SK-N-SH (cell line): ENCODE measurements at regions not wholly inside any gene's neighbourhood (a gene's known extent, or its start where the extent isn't known, plus 50 kb on each side); places are given as distances from the start of the nearest gene placed in this dataset.

Experiments used
- CTCF ChIA-PET: fragments of 300-600, 350-600 bp; formaldehyde crosslinking; extraction: SDS; loops from one replicate; lab custom pipeline; 2021; lab: Yijun Ruan, JAX
- POLR2A ChIA-PET: fragments of 350-600 bp; sonication (Branson Sonifier 250); formaldehyde crosslinking; extraction: SDS; loops from one replicate; lab custom pipeline; 2020; ENCODE audit warnings: antibody characterized with exemption, inconsistent platforms; lab: Yijun Ruan, JAX
- DNase-seq: peaks from one replicate; pipeline ENCODE4 v3.0.0; 2012
- H2AFZ ChIP-seq: fragments of 200-600 bp; sonication (generic); 2 replicates; pipeline ENCODE4 v1.8.1; 2016; ENCODE audit warnings: antibody characterized with exemption, mild to moderate bottlenecking, low read depth
- H3F3A ChIP-seq: fragments of 200-600 bp; sonication (generic); replicated peaks from 2 replicates; pipeline ENCODE3; 2016; ENCODE audit warnings: antibody characterized with exemption, mild to moderate bottlenecking; ENCODE audit not compliant: insufficient read depth
- H3K27ac ChIP-seq, 2 experiments: fragments of 200-500 bp in 1 of 2; fragments of 200-600 bp in 1 of 2; sonication (Bioruptor generic) in 1 of 2; sonication (generic), shearing (Covaris generic) in 1 of 2; 2 replicates each; pipeline versions ENCODE4 v1.5.1 to v1.6.1; 2014 to 2016; ENCODE audit warnings: low read depth in 2 of 2, inconsistent platforms in 1 of 2, low read length in 1 of 2, mild to moderate bottlenecking in 1 of 2, mixed read lengths in 1 of 2
- H3K27me3 ChIP-seq: fragments of 200-600 bp; sonication (generic), shearing (Covaris generic); 2 replicates; pipeline ENCODE4 v1.6.1; 2016; ENCODE audit warnings: mixed run types; ENCODE audit not compliant: insufficient read depth
- H3K36me3 ChIP-seq, 2 experiments: fragments of 200-500 bp in 1 of 2; fragments of 200-600 bp in 1 of 2; sonication (Bioruptor generic) in 1 of 2; sonication (generic) in 1 of 2; replicated peaks in 1 of 2; 2 replicates each; pipeline versions ENCODE3 to v1.5.1; 2014 to 2016; ENCODE audit warnings: low read length in 1 of 2, mild to moderate bottlenecking in 1 of 2; ENCODE audit not compliant: insufficient read depth in 2 of 2, control insufficient read depth in 1 of 2
- H3K4me1 ChIP-seq, 2 experiments: fragments of 200-500 bp in 1 of 2; fragments of 200-600 bp in 1 of 2; sonication (Bioruptor generic) in 1 of 2; sonication (generic), shearing (Covaris generic) in 1 of 2; 2 replicates each; pipeline versions ENCODE4 v1.5.1 to v1.6.1; 2014 to 2016; ENCODE audit warnings: low read depth in 1 of 2, low read length in 1 of 2, mixed run types in 1 of 2; ENCODE audit not compliant: insufficient read depth in 2 of 2, control insufficient read depth in 1 of 2
- H3K4me2 ChIP-seq: fragments of 200-600 bp; sonication (generic), shearing (Covaris generic); 2 replicates; pipeline ENCODE4 v1.6.1; 2017; ENCODE audit warnings: mixed run types
- H3K4me3 ChIP-seq, 2 experiments: fragments of 200-500 bp in 1 of 2; fragments of 200-600 bp in 1 of 2; sonication (Bioruptor generic) in 1 of 2; sonication (generic), shearing (Covaris generic) in 1 of 2; 2 replicates each; pipeline versions ENCODE4 v1.5.1 to v1.8.1; 2014 to 2016; ENCODE audit warnings: low read depth in 2 of 2, inconsistent platforms in 1 of 2, low read length in 1 of 2, mild to moderate bottlenecking in 1 of 2, mixed read lengths in 1 of 2, moderate library complexity in 1 of 2
- H3K79me2 ChIP-seq: fragments of 200-600 bp; sonication (generic); 2 replicates; pipeline ENCODE4 v1.8.1; 2017; ENCODE audit warnings: mild to moderate bottlenecking; ENCODE audit not compliant: insufficient read depth
- H3K9ac ChIP-seq: fragments of 200-600 bp; sonication (generic); 2 replicates; pipeline ENCODE4 v1.6.1; 2017; ENCODE audit warnings: mixed run types
- H3K9me2 ChIP-seq: fragments of 200-600 bp; sonication (generic); 2 replicates; pipeline ENCODE4 v1.6.1; 2017; ENCODE audit warnings: mixed run types
- H3K9me3 ChIP-seq: fragments of 200-600 bp; sonication (generic); 2 replicates; pipeline ENCODE4 v1.6.1; 2017; ENCODE audit warnings: mixed run types, mild to moderate bottlenecking, moderate library complexity
- H4K20me1 ChIP-seq: fragments of 200-600 bp; sonication (generic); 2 replicates; pipeline ENCODE4 v1.6.1; 2017; ENCODE audit warnings: mild to moderate bottlenecking, mixed run types; ENCODE audit not compliant: insufficient read depth
- CHD2 ChIP-seq: fragments of 150-350 bp; IDR thresholded peaks from 2 replicates; pipeline ENCODE4 v1.6.1; 2018; ENCODE audit warnings: low read length; ENCODE audit not compliant: partially characterized antibody
- CTCF ChIP-seq: fragments of 200-600 bp; sonication (generic); IDR thresholded peaks from 2 replicates; pipeline ENCODE4 v1.6.1; 2017; ENCODE audit warnings: antibody characterized with exemption, mild to moderate bottlenecking, moderate library complexity
- EP300 ChIP-seq, 2 experiments: IDR thresholded peaks; 2 replicates each; pipeline versions ENCODE4 v1.4.0 to v1.6.1; 2012; ENCODE audit warnings: borderline replicate concordance in 1 of 2, low read depth in 1 of 2, low read length in 1 of 2
- EZH2phosphoT487 ChIP-seq: fragments of 200-600 bp; sonication (generic); IDR thresholded peaks from 2 replicates; pipeline ENCODE4 v1.6.1; 2017; ENCODE audit warnings: low read depth, mixed run types, mild to moderate bottlenecking, antibody characterized with exemption, moderate library complexity, borderline replicate concordance
- FOSL2 ChIP-seq: IDR thresholded peaks from 2 replicates; pipeline ENCODE4 v1.4.0; 2012; ENCODE audit warnings: low read depth, mild to moderate bottlenecking, moderate library complexity, borderline replicate concordance
- FOXJ3 ChIP-seq: sonication (generic); formaldehyde crosslinking; IDR thresholded peaks from 2 replicates; pipeline ENCODE4 v1.5.1; 2020; ENCODE audit warnings: mild to moderate bottlenecking, missing genetic modification reagents
- FOXM1 ChIP-seq: IDR thresholded peaks from 2 replicates; pipeline ENCODE4 v1.4.0; 2012; ENCODE audit warnings: low read depth, mild to moderate bottlenecking
- GABPA ChIP-seq: IDR thresholded peaks from 2 replicates; pipeline ENCODE4 v1.4.0; 2012; ENCODE audit warnings: low read depth, mild to moderate bottlenecking
- JUND ChIP-seq: IDR thresholded peaks from 2 replicates; pipeline ENCODE4 v1.4.0; 2012
- MAX ChIP-seq: IDR thresholded peaks from 2 replicates; pipeline ENCODE4 v1.4.0; 2012; ENCODE audit warnings: low read depth
- MEF2A ChIP-seq: IDR thresholded peaks from 2 replicates; pipeline ENCODE4 v1.4.0; 2012; ENCODE audit warnings: low read depth, borderline replicate concordance
- MXI1 ChIP-seq: IDR thresholded peaks from 2 replicates; pipeline ENCODE4 v1.6.1; 2012; ENCODE audit warnings: mild to moderate bottlenecking, low read depth, low read length, improper control_type of control experiment
- NFIC ChIP-seq: IDR thresholded peaks from 2 replicates; pipeline ENCODE4 v1.4.0; 2012; ENCODE audit warnings: borderline replicate concordance
- NRF1 ChIP-seq: IDR thresholded peaks from 2 replicates; pipeline ENCODE4 v1.6.1; 2012; ENCODE audit warnings: low read depth, mild to moderate bottlenecking, low read length
- POLR2AphosphoS5 ChIP-seq: IDR thresholded peaks from 2 replicates; pipeline ENCODE4 v1.6.1; 2012; ENCODE audit warnings: low read depth, low read length
- RAD21 ChIP-seq: IDR thresholded peaks from 2 replicates; pipeline ENCODE4 v1.6.1; 2012; ENCODE audit warnings: mild to moderate bottlenecking, low read length
- RCOR1 ChIP-seq: fragments of 150-350 bp; IDR thresholded peaks from 2 replicates; pipeline ENCODE4 v1.6.1; 2017; ENCODE audit warnings: antibody characterized with exemption, low read length
- REST ChIP-seq: IDR thresholded peaks from 2 replicates; pipeline ENCODE4 v1.6.1; 2012; ENCODE audit warnings: mild to moderate bottlenecking, low read depth, low read length, moderate library complexity
- RXRA ChIP-seq: IDR thresholded peaks from 2 replicates; pipeline ENCODE4 v1.4.0; 2012; ENCODE audit warnings: low read depth, mild to moderate bottlenecking, borderline replicate concordance
- SMC3 ChIP-seq: IDR thresholded peaks from 2 replicates; pipeline ENCODE4 v1.6.1; 2012; ENCODE audit warnings: low read depth, low read length, improper control_type of control experiment
- TCF12 ChIP-seq: IDR thresholded peaks from 2 replicates; pipeline ENCODE4 v1.4.0; 2012
- TEAD4 ChIP-seq: IDR thresholded peaks from 2 replicates; pipeline ENCODE4 v1.4.0; 2012; ENCODE audit warnings: mild to moderate bottlenecking, borderline replicate concordance; ENCODE audit not compliant: insufficient read depth
- USF1 ChIP-seq: IDR thresholded peaks from 2 replicates; pipeline ENCODE4 v1.4.0; 2012; ENCODE audit warnings: low read depth, borderline replicate concordance
- ZBTB33 ChIP-seq: IDR thresholded peaks from 2 replicates; pipeline ENCODE4 v1.4.0; 2012; ENCODE audit warnings: low read depth, borderline replicate concordance
- WGBS: methylation state at CpG from one replicate; pipeline ENCODE4 v1.1.6; 2017; ENCODE audit warnings: low lambda C conversion rate; 5-methylcytosine and 5-hydroxymethylcytosine counted together

GRCh38 chr6:110039364-110039980, 61.4 kb downstream of the GPR6 start (continued):
- no peak for TF ChIP-seq TEAD4
- TF ChIP-seq CHD2, result no peak
- no peak for TF ChIP-seq MAX
- TF ChIP-seq MEF2A, result no peak
- no peak for TF ChIP-seq POLR2AphosphoS5
- TF ChIP-seq SMC3, result peak; percentile 98
- no peak for TF ChIP-seq FOXM1
- TF ChIP-seq RCOR1, result no peak
- no peak for TF ChIP-seq FOXJ3 (CRISPR knock-in tag)

- CTCF ChIA-PET, result interaction anchor here (0.5 to 13.7 kb wide), 104 partner anchors 9 to 852 kb away, joined by 3 to 295 read pairs (median 4); partner anchors contain the start of genes AK9, DDO, FIG4 and GPR6
- Histone ChIP-seq H2AFZ (0 out of 2 replicates have a peak overlapping the region, but pooled peaks have one; percentile 30), H3K27me3 (no peaks in the 10 kb centered on the region), H3K36me3 (no peaks in the 10 kb centered on the region), H3F3A (no peaks in the 10 kb centered on the region), H3K4me3 (no peak overlapping the region), H3K9me2 (no peaks in the 10 kb centered on the region), H3K4me1 (no peaks in the 10 kb centered on the region), H3K4me2 (no peak overlapping the region), H3K79me2 (no peaks in the 10 kb centered on the region), H3K9ac (no peak overlapping the region), H4K20me1 (no peaks in the 10 kb centered on the region), H3K9me3 (no peaks in the 10 kb centered on the region), H3K27ac (no peak overlapping the region)
- POLR2A ChIA-PET, result no interaction called here
- WGBS, result 60% methylated on average over 15 of the region's 15 CpGs
- no peak for DNase-seq
- no peak for TF ChIP-seq GABPA
- TF ChIP-seq EP300 (IDR thresholded peaks at IDR 0.05; ENCODE audit: borderline replicate concordance in 1 of 2, low read depth in 1 of 2, low read length in 1 of 2), result no peak
- TF ChIP-seq JUND, result no peak
- TF ChIP-seq SMC3, result peak; percentile 27
- TF ChIP-seq ZBTB33, result no peak
- no peak for TF ChIP-seq TEAD4
- TF ChIP-seq FOSL2, result no peak
- TF ChIP-seq MXI1, result no peak
- TF ChIP-seq USF1, result no peak
- TF ChIP-seq MAX, result no peak
- no peak for TF ChIP-seq NRF1
- TF ChIP-seq RXRA, result no peak
- peak; percentile 50 for TF ChIP-seq RAD21
- TF ChIP-seq EZH2phosphoT487, result no peak
- TF ChIP-seq REST, result no peak
- TF ChIP-seq TCF12, result no peak
- TF ChIP-seq POLR2AphosphoS5, result no peak
- TF ChIP-seq CTCF, result 0 out of 2 replicates have a peak, but pooled peaks have one; percentile 24
- no peak for TF ChIP-seq NFIC
Observed at GRCh38 chr6:110039981-110040383, 61.9 kb downstream of the GPR6 start.
